Kasumi-1 (cell line): ENCODE measurements at regions not wholly inside any gene's neighbourhood (a gene's known extent, or its start where the extent isn't known, plus 50 kb on each side); places are given as distances from the start of the nearest gene placed in this dataset.

Experiments
- DNase-seq, 2 experiments: peaks; one replicate each; lab custom pipeline; 2025; lab: John Stamatoyannopoulos, UW

- no peak for DNase-seq
Measured at GRCh38 chr7:25750744-25751508, 401.1 kb upstream of the NFE2L3 start.

GRCh38 chr7:25752154-25752553, 399.8 kb upstream of the NFE2L3 start:
- no peak for DNase-seq

- DNase-seq: no peak
Measured at GRCh38 chr7:25752967-25753791, 398.8 kb upstream of the NFE2L3 start.

- no peak for DNase-seq
Measured at GRCh38 chr7:25753837-25754236, 398.2 kb upstream of the NFE2L3 start.

GRCh38 chr7:25754333-25754732, 397.7 kb upstream of the NFE2L3 start:
- DNase-seq: no peak

GRCh38 chr7:25754751-25755150, 397.2 kb upstream of the NFE2L3 start:
- DNase-seq: no peak

GRCh38 chr7:25756601-25757000, 395.4 kb upstream of the NFE2L3 start:
- no peak for DNase-seq

- DNase-seq: no peak
Measured at GRCh38 chr7:25758559-25758958, 393.4 kb upstream of the NFE2L3 start.

- no peak for DNase-seq
Measured at GRCh38 chr7:25759286-25759685, 392.7 kb upstream of the NFE2L3 start.

- DNase-seq: no peak
Measured at GRCh38 chr7:25759748-25760147, 392.2 kb upstream of the NFE2L3 start.

- no peak for DNase-seq
Measured at GRCh38 chr7:25762511-25763462, 389.2 kb upstream of the NFE2L3 start.

- no peak for DNase-seq
Measured at GRCh38 chr7:25763463-25763860, 388.5 kb upstream of the NFE2L3 start.

- no peak for DNase-seq
Measured at GRCh38 chr7:25765110-25765655, 386.8 kb upstream of the NFE2L3 start.

GRCh38 chr7:25770235-25770634, 381.8 kb upstream of the NFE2L3 start:
- DNase-seq: no peak

- DNase-seq: no peak
Measured at GRCh38 chr7:25770670-25771069, 381.3 kb upstream of the NFE2L3 start.

- DNase-seq: no peak
Measured at GRCh38 chr7:25771491-25771890, 380.5 kb upstream of the NFE2L3 start.

- DNase-seq: no peak
Measured at GRCh38 chr7:25772802-25773201, 379.2 kb upstream of the NFE2L3 start.

GRCh38 chr7:25774675-25775074, 377.3 kb upstream of the NFE2L3 start:
- DNase-seq: no peak

- no peak for DNase-seq
Measured at GRCh38 chr7:25775570-25775969, 376.4 kb upstream of the NFE2L3 start.

- DNase-seq: no peak
Measured at GRCh38 chr7:25775999-25776743, 375.8 kb upstream of the NFE2L3 start.

- no peak for DNase-seq
Measured at GRCh38 chr7:25776744-25777123, 375.3 kb upstream of the NFE2L3 start.
